GM10248 (cell line): ENCODE measurements at regions not wholly inside any gene's neighbourhood (a gene's known extent, or its start where the extent isn't known, plus 50 kb on each side); places are given as distances from the start of the nearest gene placed in this dataset.

Source experiments
- CTCF ChIA-PET: fragments of 300-600 bp; sonication (Branson Sonifier 250); formaldehyde crosslinking; extraction: SDS; loops from one replicate; lab custom pipeline; 2021; ENCODE audit warnings: antibody characterized with exemption; lab: Yijun Ruan, JAX
- POLR2A ChIA-PET: fragments of 350-650 bp; sonication (Branson Sonifier 250); formaldehyde crosslinking; extraction: SDS; loops from one replicate; lab custom pipeline; 2020; ENCODE audit warnings: antibody characterized with exemption; lab: Yijun Ruan, JAX
- DNase-seq: peaks from one replicate; pipeline ENCODE4 v3.0.0; 2012; ENCODE audit errors: extremely low spot score
- TF ChIP-seq, protein P1 (sequence below): IDR thresholded peaks from 2 replicates; pipeline ENCODE4 v1.5.1; 2012; ENCODE audit warnings: mild to moderate bottlenecking, low read depth; ENCODE audit errors: extremely low read depth, missing control alignments, control extremely low read depth

DNA sequence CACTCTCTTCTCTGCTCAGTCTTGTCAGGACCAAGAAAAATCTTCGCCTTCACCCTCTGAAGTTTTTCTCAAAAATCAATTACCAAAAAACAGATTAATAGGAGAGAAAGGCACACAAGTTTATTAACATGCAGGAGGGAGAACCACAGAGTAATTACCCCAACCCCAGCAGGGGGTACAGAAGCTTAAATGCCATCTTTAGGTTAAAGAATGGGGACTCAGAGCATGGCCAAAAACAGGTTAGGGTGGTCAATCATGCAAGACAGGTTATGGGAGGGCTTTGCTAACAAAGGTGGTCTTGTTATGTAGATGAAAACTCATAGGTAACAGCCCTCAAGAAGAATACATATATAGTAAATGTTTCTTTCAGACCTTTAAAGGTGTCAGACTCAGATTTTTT is 100.5 kb upstream of the BTN3A2 start:
- TF ChIP-seq, protein P1, sequence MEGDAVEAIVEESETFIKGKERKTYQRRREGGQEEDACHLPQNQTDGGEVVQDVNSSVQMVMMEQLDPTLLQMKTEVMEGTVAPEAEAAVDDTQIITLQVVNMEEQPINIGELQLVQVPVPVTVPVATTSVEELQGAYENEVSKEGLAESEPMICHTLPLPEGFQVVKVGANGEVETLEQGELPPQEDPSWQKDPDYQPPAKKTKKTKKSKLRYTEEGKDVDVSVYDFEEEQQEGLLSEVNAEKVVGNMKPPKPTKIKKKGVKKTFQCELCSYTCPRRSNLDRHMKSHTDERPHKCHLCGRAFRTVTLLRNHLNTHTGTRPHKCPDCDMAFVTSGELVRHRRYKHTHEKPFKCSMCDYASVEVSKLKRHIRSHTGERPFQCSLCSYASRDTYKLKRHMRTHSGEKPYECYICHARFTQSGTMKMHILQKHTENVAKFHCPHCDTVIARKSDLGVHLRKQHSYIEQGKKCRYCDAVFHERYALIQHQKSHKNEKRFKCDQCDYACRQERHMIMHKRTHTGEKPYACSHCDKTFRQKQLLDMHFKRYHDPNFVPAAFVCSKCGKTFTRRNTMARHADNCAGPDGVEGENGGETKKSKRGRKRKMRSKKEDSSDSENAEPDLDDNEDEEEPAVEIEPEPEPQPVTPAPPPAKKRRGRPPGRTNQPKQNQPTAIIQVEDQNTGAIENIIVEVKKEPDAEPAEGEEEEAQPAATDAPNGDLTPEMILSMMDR: no peak
- ChIA-PET POLR2A (interaction anchor here (1.0 to 1.1 kb wide), 2 partner anchors 14 to 48 kb away, joined by 3 read pairs; a partner anchor contains a TSS), CTCF (interaction anchor here (0.8 to 1.4 kb wide), 2 partner anchors 9 to 28 kb away, joined by 3 to 5 read pairs; no protein-coding TSS in a partner anchor)
- DNase-seq: no peak

DNA sequence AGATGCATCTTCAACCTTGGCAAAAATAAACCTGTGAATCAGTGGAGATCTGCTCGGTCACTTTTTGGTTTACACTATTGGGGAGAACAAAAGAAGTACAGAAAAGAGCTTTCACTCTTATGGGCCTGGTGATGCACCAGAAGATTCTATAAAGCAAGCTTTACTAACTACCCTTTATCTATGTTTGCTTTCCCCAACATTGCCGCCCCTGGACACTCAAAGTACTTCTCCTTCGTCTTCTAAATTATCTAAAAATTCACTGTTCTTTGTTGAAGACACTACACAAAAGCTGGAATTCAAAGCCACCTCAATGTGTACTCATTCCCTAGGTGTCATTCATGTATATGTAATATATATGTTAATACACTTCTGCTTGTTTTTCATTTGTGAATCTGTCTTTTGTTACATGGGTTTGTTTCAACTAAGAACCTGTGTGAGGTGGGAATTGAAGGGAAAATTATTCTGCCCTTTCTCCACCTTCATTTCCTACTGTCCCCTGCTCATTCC is 97.9 kb upstream of the BTN3A2 start:
- ChIA-PET CTCF (interaction anchor here (0.9 to 9.8 kb wide), 5 partner anchors 8 to 70 kb away, joined by 3 to 133 read pairs (median 3); a partner anchor contains a TSS), POLR2A (interaction anchor here (0.7 to 1.5 kb wide), 3 partner anchors 16 to 1427 kb away, joined by 3 to 10 read pairs (median 7); a partner anchor contains a TSS)

GRCh38 chr6:26268659-26269402 is 96.2 kb upstream of the BTN3A2 start:
- TF ChIP-seq, protein P1: no peak
- ChIA-PET CTCF (interaction anchor here (1.3 to 9.8 kb wide), 4 partner anchors 9 to 326 kb away, joined by 3 to 133 read pairs (median 5); no protein-coding TSS in a partner anchor), POLR2A (interaction anchor here (6.1 kb wide), 1 partner anchor 16 kb away, joined by 67 read pairs; a partner anchor contains a TSS)

More for the DNA sequence above, 97.9 kb upstream of the BTN3A2 start:
- no peak for DNase-seq
- TF ChIP-seq, protein P1: no peak

GRCh38 chr6:26269531-26270485 is 95.2 kb upstream of the BTN3A2 start:
- ChIA-PET POLR2A (interaction anchor here (0.6 to 6.1 kb wide), 12 partner anchors 15 to 243 kb away, joined by 3 to 90 read pairs (median 5); a partner anchor contains a TSS), CTCF (interaction anchor here (0.7 to 9.8 kb wide), 17 partner anchors 8 to 326 kb away, joined by 3 to 133 read pairs (median 4); a partner anchor contains a TSS)
- TF ChIP-seq, protein P1: no peak
- no peak for DNase-seq

More at GRCh38 chr6:26268659-26269402, 96.2 kb upstream of the BTN3A2 start:
- no peak for DNase-seq

- CTCF ChIA-PET: interaction anchor here (0.7 to 9.8 kb wide), 17 partner anchors 7 to 325 kb away, joined by 3 to 133 read pairs (median 4); a partner anchor contains a TSS
- TF ChIP-seq, protein P1: peak; percentile 21
- no peak for DNase-seq
- POLR2A ChIA-PET: interaction anchor here (0.6 to 6.1 kb wide), 16 partner anchors 13 to 1620 kb away, joined by 3 to 90 read pairs (median 4); a partner anchor contains a TSS
These were observed 94.5 kb upstream of the BTN3A2 start for GRCh38 chr6:26270486-26270861.
